ENCODE measurements at regions not wholly inside any gene's neighbourhood (a gene's known extent, or its start where the extent isn't known, plus 50 kb on each side); places are given as distances from the start of the nearest gene placed in this dataset.
"Not testable (repeated sequence)": the region's sequence is repeated elsewhere in the genome, so short reads cannot be mapped to it uniquely, and the experiment has no call there.

GRCh38 chr2:194494401-194494800, 1162.6 kb upstream of the SLC39A10 start:
- no peak for ATAC-seq

GRCh38 chr2:194491409-194492115, 1165.5 kb upstream of the SLC39A10 start:
- DNase-seq (ENCODE audit: low spot score in 2 of 2) (no peak), ATAC-seq (peak; percentile 55)
- H3K27ac Mint-ChIP-seq, result no peak overlapping the region

More at GRCh38 chr2:194494401-194494800, 1162.6 kb upstream of the SLC39A10 start:
- Mint-ChIP-seq H3K4me1 (no peaks in the 10 kb centered on the region), H3K4me3 (no peak overlapping the region), H3K36me3 (no peaks in the 10 kb centered on the region), H3K27ac (no peak overlapping the region), H3K9me3 (no peaks in the 10 kb centered on the region)
- DNase-seq (ENCODE audit: low spot score in 2 of 2), result no peak

GRCh38 chr2:194486326-194486725, 1170.7 kb upstream of the SLC39A10 start:
- Mint-ChIP-seq H3K9me3 (peaks cover 4% of the 10 kb centered on the region), H3K36me3 (no peaks in the 10 kb centered on the region), H3K27ac (no peak overlapping the region), H3K4me1 (no peaks in the 10 kb centered on the region), H3K4me3 (no peak overlapping the region)
- no peak for ATAC-seq
- no peak for DNase-seq (ENCODE audit: low spot score in 2 of 2)

More at GRCh38 chr2:194491409-194492115, 1165.5 kb upstream of the SLC39A10 start:
- Mint-ChIP-seq H3K36me3 (no peaks in the 10 kb centered on the region), H3K4me1 (no peaks in the 10 kb centered on the region), H3K9me3 (no peaks in the 10 kb centered on the region), H3K4me3 (no peak overlapping the region)

GRCh38 chr2:194483041-194483440, 1174.0 kb upstream of the SLC39A10 start:
- H3K4me3 Mint-ChIP-seq, result no peak overlapping the region
- DNase-seq (ENCODE audit: low spot score in 2 of 2) (no peak), ATAC-seq (no peak)
- H3K27ac Mint-ChIP-seq, result no peak overlapping the region
- no peaks in the 10 kb centered on the region for H3K4me1 Mint-ChIP-seq
- H3K9me3 Mint-ChIP-seq, result peaks cover 4% of the 10 kb centered on the region
- no peaks in the 10 kb centered on the region for H3K36me3 Mint-ChIP-seq

GRCh38 chr2:194465641-194466040, 1191.4 kb upstream of the SLC39A10 start:
- Mint-ChIP-seq H3K4me1 (no peaks in the 10 kb centered on the region), H3K9me3 (no peaks in the 10 kb centered on the region), H3K27ac (no peak overlapping the region), H3K36me3 (no peaks in the 10 kb centered on the region), H3K4me3 (no peak overlapping the region)
- no peak for ATAC-seq
- DNase-seq (ENCODE audit: low spot score in 2 of 2), result no peak

- ATAC-seq (peak; percentile 76), DNase-seq (ENCODE audit: low spot score in 2 of 2) (peak in 1 of 2 donors; percentile 49)
- Mint-ChIP-seq H3K36me3 (no peaks in the 10 kb centered on the region), H3K4me1 (no peaks in the 10 kb centered on the region), H3K9me3 (no peaks in the 10 kb centered on the region), H3K27ac (no peak overlapping the region), H3K4me3 (no peak overlapping the region)
Measured at GRCh38 chr2:194464964-194465638, 1191.9 kb upstream of the SLC39A10 start.

GRCh38 chr2:194462883-194463282, 1194.1 kb upstream of the SLC39A10 start:
- not testable (repeated sequence) for H3K4me1 Mint-ChIP-seq; H3K27ac Mint-ChIP-seq; H3K36me3 Mint-ChIP-seq; DNase-seq (ENCODE audit: low spot score in 2 of 2); H3K4me3 Mint-ChIP-seq; H3K9me3 Mint-ChIP-seq; ATAC-seq

- Mint-ChIP-seq H3K36me3 (no peaks in the 10 kb centered on the region), H3K4me3 (no peak overlapping the region), H3K9me3 (peaks cover 3% of the 10 kb centered on the region), H3K27ac (no peak overlapping the region), H3K4me1 (no peaks in the 10 kb centered on the region)
- ATAC-seq, result no peak
- no peak for DNase-seq (ENCODE audit: low spot score in 2 of 2)
Measured at GRCh38 chr2:194455358-194455757, 1201.7 kb upstream of the SLC39A10 start.

GRCh38 chr2:194452504-194452903, 1204.5 kb upstream of the SLC39A10 start:
- H3K36me3 Mint-ChIP-seq, result no peaks in the 10 kb centered on the region
- peaks cover 5% of the 10 kb centered on the region for H3K9me3 Mint-ChIP-seq
- no peak overlapping the region for H3K4me3 Mint-ChIP-seq
- no peak for DNase-seq (ENCODE audit: low spot score in 2 of 2)
- H3K4me1 Mint-ChIP-seq, result no peaks in the 10 kb centered on the region
- H3K27ac Mint-ChIP-seq, result no peak overlapping the region
- ATAC-seq, result no peak

- no peak for ATAC-seq
- Mint-ChIP-seq H3K36me3 (no peaks in the 10 kb centered on the region), H3K27ac (no peak overlapping the region), H3K9me3 (peaks cover 16% of the 10 kb centered on the region), H3K4me1 (no peaks in the 10 kb centered on the region), H3K4me3 (no peak overlapping the region)
- no peak for DNase-seq (ENCODE audit: low spot score in 2 of 2)
Measured at GRCh38 chr2:194445226-194445625, 1211.8 kb upstream of the SLC39A10 start.

GRCh38 chr2:194443926-194444325, 1213.1 kb upstream of the SLC39A10 start:
- Mint-ChIP-seq H3K4me1 (no peaks in the 10 kb centered on the region), H3K4me3 (no peak overlapping the region), H3K27ac (no peak overlapping the region), H3K9me3 (peaks cover 14% of the 10 kb centered on the region), H3K36me3 (no peaks in the 10 kb centered on the region)
- DNase-seq (ENCODE audit: low spot score in 2 of 2), result no peak
- ATAC-seq, result no peak

GRCh38 chr2:194424683-194425209, 1232.3 kb upstream of the SLC39A10 start:
- Mint-ChIP-seq H3K4me3 (no peak overlapping the region), H3K36me3 (no peaks in the 10 kb centered on the region), H3K27ac (no peak overlapping the region), H3K4me1 (no peaks in the 10 kb centered on the region), H3K9me3 (peaks cover 3% of the 10 kb centered on the region)
- DNase-seq (ENCODE audit: low spot score in 2 of 2), result no peak
- no peak for ATAC-seq

- H3K27ac Mint-ChIP-seq, result no peak overlapping the region
Measured at GRCh38 chr2:194411221-194411620, 1245.8 kb upstream of the SLC39A10 start.

GRCh38 chr2:194395818-194396217, 1261.2 kb upstream of the SLC39A10 start:
- H3K4me3 Mint-ChIP-seq, result no peak overlapping the region
- no peaks in the 10 kb centered on the region for H3K4me1 Mint-ChIP-seq
- no peak overlapping the region for H3K27ac Mint-ChIP-seq
- peaks cover 7% of the 10 kb centered on the region for H3K9me3 Mint-ChIP-seq
- no peaks in the 10 kb centered on the region for H3K36me3 Mint-ChIP-seq
- ATAC-seq (no peak), DNase-seq (ENCODE audit: low spot score in 2 of 2) (no peak)

More at GRCh38 chr2:194411221-194411620, 1245.8 kb upstream of the SLC39A10 start:
- peaks cover 6% of the 10 kb centered on the region for H3K9me3 Mint-ChIP-seq
- no peaks in the 10 kb centered on the region for H3K4me1 Mint-ChIP-seq
- ATAC-seq (no peak), DNase-seq (ENCODE audit: low spot score in 2 of 2) (no peak)
- H3K36me3 Mint-ChIP-seq, result no peaks in the 10 kb centered on the region
- H3K4me3 Mint-ChIP-seq, result no peak overlapping the region

- ATAC-seq (no peak), DNase-seq (ENCODE audit: low spot score in 2 of 2) (no peak)
- Mint-ChIP-seq H3K27ac (no peak overlapping the region), H3K4me1 (no peaks in the 10 kb centered on the region), H3K36me3 (no peaks in the 10 kb centered on the region), H3K4me3 (no peak overlapping the region), H3K9me3 (no peaks in the 10 kb centered on the region)
Measured at GRCh38 chr2:194385376-194385775, 1271.7 kb upstream of the SLC39A10 start.

GRCh38 chr2:194383401-194383800, 1273.6 kb upstream of the SLC39A10 start:
- H3K27ac Mint-ChIP-seq, result no peak overlapping the region
- no peaks in the 10 kb centered on the region for H3K9me3 Mint-ChIP-seq
- no peaks in the 10 kb centered on the region for H3K4me1 Mint-ChIP-seq
- H3K4me3 Mint-ChIP-seq, result no peak overlapping the region
- no peaks in the 10 kb centered on the region for H3K36me3 Mint-ChIP-seq
- ATAC-seq, result no peak
- no peak for DNase-seq (ENCODE audit: low spot score in 2 of 2)
